ENCODE measurements at regions not wholly inside any gene's neighbourhood (a gene's known extent, or its start where the extent isn't known, plus 50 kb on each side); places are given as distances from the start of the nearest gene placed in this dataset.

- no peaks in the 10 kb centered on the region for H3K4me1 ChIP-seq (replicated peaks; ENCODE audit: insufficient read depth)
- TF ChIP-seq CTCF (conservative IDR thresholded peaks at IDR 0.05) (no peak), EZH2 (IDR thresholded peaks at IDR 0.05; ENCODE audit: low read depth) (no peak)
- H2AFZ ChIP-seq: no peak overlapping the region
- H3K9me2 ChIP-seq (ENCODE audit: insufficient read depth): no peaks in the 10 kb centered on the region
- H3K36me3 ChIP-seq (ENCODE audit: low read depth): no peaks in the 10 kb centered on the region
- POLR2A ChIA-PET (ENCODE audit: unreplicated experiment): no interaction called here
- H3K27ac ChIP-seq: no peak overlapping the region
- H3K4me2 ChIP-seq: no peak overlapping the region
- BruUV-seq (replicated peaks): no TSS peak
- H3F3A ChIP-seq (ENCODE audit: insufficient read depth, low read depth): no peaks in the 10 kb centered on the region
- no peaks in the 10 kb centered on the region for H3K9me3 ChIP-seq (ENCODE audit: insufficient read depth, low read depth)
- DNase-seq: no peak
- H3K79me2 ChIP-seq (ENCODE audit: low read depth): no peaks in the 10 kb centered on the region
- no peak overlapping the region for H3K4me3 ChIP-seq
- CTCF ChIA-PET: no interaction called here
- H3K27me3 ChIP-seq (ENCODE audit: insufficient read depth, low read depth): peaks cover 13% of the 10 kb centered on the region; the same call in 1 of the 2 replicates
- H4K20me1 ChIP-seq (ENCODE audit: insufficient read depth): no peaks in the 10 kb centered on the region
- intact Hi-C loops (cut with micrococcal nuclease; ENCODE audit: unreplicated experiment): no loop called here
Observed at GRCh38 chr1:22373252-22373651, 78.4 kb upstream of the ZBTB40 start.

- Histone ChIP-seq H3K9me2 (ENCODE audit: insufficient read depth) (no peaks in the 10 kb centered on the region), H3K27ac (no peak overlapping the region), H3K9me3 (ENCODE audit: insufficient read depth, low read depth) (no peaks in the 10 kb centered on the region), H3K4me3 (no peak overlapping the region), H3K79me2 (ENCODE audit: low read depth) (no peaks in the 10 kb centered on the region), H3K27me3 (ENCODE audit: insufficient read depth, low read depth) (peaks cover 8% of the 10 kb centered on the region; the same call in 1 of the 2 replicates), H3K36me3 (ENCODE audit: low read depth) (no peaks in the 10 kb centered on the region), H2AFZ (no peak overlapping the region), H3K4me2 (no peak overlapping the region), H3K4me1 (replicated peaks; ENCODE audit: insufficient read depth) (no peaks in the 10 kb centered on the region), H4K20me1 (ENCODE audit: insufficient read depth) (no peaks in the 10 kb centered on the region), H3F3A (ENCODE audit: insufficient read depth, low read depth) (no peaks in the 10 kb centered on the region)
- ChIA-PET CTCF (no interaction called here), POLR2A (ENCODE audit: unreplicated experiment) (no interaction called here)
- TF ChIP-seq CTCF (conservative IDR thresholded peaks at IDR 0.05): no peak
- TF ChIP-seq EZH2 (IDR thresholded peaks at IDR 0.05; ENCODE audit: low read depth): no peak
- DNase-seq: no peak
- intact Hi-C loops (cut with micrococcal nuclease; ENCODE audit: unreplicated experiment): no loop called here
- BruUV-seq (replicated peaks): no TSS peak
Observed at GRCh38 chr1:22374001-22374400, 77.7 kb upstream of the ZBTB40 start.

- H4K20me1 ChIP-seq (ENCODE audit: insufficient read depth): no peaks in the 10 kb centered on the region
- no peaks in the 10 kb centered on the region for H3K9me3 ChIP-seq (ENCODE audit: insufficient read depth, low read depth)
- H2AFZ ChIP-seq: no peak overlapping the region
- no peak overlapping the region for H3K4me2 ChIP-seq
- DNase-seq: no peak
- H3F3A ChIP-seq (ENCODE audit: insufficient read depth, low read depth): peaks cover 7% of the 10 kb centered on the region; the same call in 1 of the 2 replicates
- H3K79me2 ChIP-seq (ENCODE audit: low read depth): no peaks in the 10 kb centered on the region
- CTCF ChIA-PET: no interaction called here
- H3K27me3 ChIP-seq (ENCODE audit: insufficient read depth, low read depth): no peaks in the 10 kb centered on the region
- H3K4me3 ChIP-seq: no peak overlapping the region
- no peaks in the 10 kb centered on the region for H3K36me3 ChIP-seq (ENCODE audit: low read depth)
- intact Hi-C loops (cut with micrococcal nuclease; ENCODE audit: unreplicated experiment): no loop called here
- TF ChIP-seq CTCF (conservative IDR thresholded peaks at IDR 0.05): no peak
- no peak for TF ChIP-seq EZH2 (IDR thresholded peaks at IDR 0.05; ENCODE audit: low read depth)
- H3K9me2 ChIP-seq (ENCODE audit: insufficient read depth): no peaks in the 10 kb centered on the region
- peaks cover 4% of the 10 kb centered on the region for H3K4me1 ChIP-seq (replicated peaks; ENCODE audit: insufficient read depth)
- no peak overlapping the region for H3K27ac ChIP-seq
- BruUV-seq (replicated peaks): no TSS peak
- POLR2A ChIA-PET (ENCODE audit: unreplicated experiment): interaction anchor here (0.7 kb wide), 1 partner anchor 9 kb away, joined by 4 read pairs; no protein-coding TSS in a partner anchor
Observed at GRCh38 chr1:22375601-22376000, 76.0 kb upstream of the ZBTB40 start.

Data from PC-9 (cell line).